Mesendoderm (in vitro differentiated cells): ENCODE measurements at regions not wholly inside any gene's neighbourhood (a gene's known extent, or its start where the extent isn't known, plus 50 kb on each side); places are given as distances from the start of the nearest gene placed in this dataset.

Experiments used
- DNase-seq: peaks from one replicate; pipeline ENCODE4 v3.0.0; 2013
- H2AK5ac ChIP-seq: 2 replicates; pipeline ENCODE4 v1.6.1; 2013; ENCODE audit warnings: low read length, inconsistent platforms
- H2BK120ac ChIP-seq: 2 replicates; pipeline ENCODE4 v1.6.1; 2013; ENCODE audit warnings: low read depth, mild to moderate bottlenecking, low read length, moderate library complexity, mixed read lengths
- H2BK15ac ChIP-seq: replicated peaks from 2 replicates; pipeline ENCODE4 v1.6.1; 2013; ENCODE audit warnings: low read depth, mild to moderate bottlenecking, moderate library complexity
- H2BK5ac ChIP-seq: 2 replicates; pipeline ENCODE4 v1.6.1; 2013; ENCODE audit warnings: low read length, inconsistent platforms
- H3K18ac ChIP-seq: 2 replicates; pipeline ENCODE4 v1.6.1; 2013; ENCODE audit warnings: mild to moderate bottlenecking, low read length, mixed read lengths
- H3K23ac ChIP-seq: one replicate; pipeline ENCODE4 v1.6.1; 2013; ENCODE audit warnings: low read length
- H3K27ac ChIP-seq: 2 replicates; pipeline ENCODE4 v1.5.1; 2013; ENCODE audit warnings: low read depth, mild to moderate bottlenecking, inconsistent platforms, low read length, moderate library complexity
- H3K27me3 ChIP-seq: 2 replicates; pipeline ENCODE4 v1.6.1; 2013; ENCODE audit warnings: low read length, control low read depth, mild to moderate bottlenecking, inconsistent platforms; ENCODE audit not compliant: insufficient read depth, poor library complexity
- H3K36me3 ChIP-seq: 2 replicates; pipeline ENCODE4 v1.6.1; 2013; ENCODE audit warnings: low read length, inconsistent platforms; ENCODE audit not compliant: control insufficient read depth, insufficient read depth
- H3K4ac ChIP-seq: one replicate; pipeline ENCODE4 v1.6.1; 2013; ENCODE audit warnings: low read depth, mild to moderate bottlenecking, low read length, moderate library complexity
- H3K4me1 ChIP-seq: 2 replicates; pipeline ENCODE4 v1.6.1; 2013; ENCODE audit warnings: low read depth, low read length, inconsistent platforms; ENCODE audit not compliant: control insufficient read depth
- H3K4me2 ChIP-seq: 2 replicates; pipeline ENCODE4 v1.6.1; 2013; ENCODE audit warnings: low read length
- H3K4me3 ChIP-seq: 2 replicates; pipeline ENCODE4 v1.5.1; 2013; ENCODE audit warnings: mild to moderate bottlenecking, low read length
- H3K56ac ChIP-seq: one replicate; pipeline ENCODE4 v1.6.1; 2013; ENCODE audit warnings: low read length
- H3K79me1 ChIP-seq: 2 replicates; pipeline ENCODE4 v1.6.1; 2013; ENCODE audit warnings: low read length, inconsistent platforms
- H3K79me2 ChIP-seq: 2 replicates; pipeline ENCODE4 v1.6.1; 2013; ENCODE audit warnings: mild to moderate bottlenecking, low read length; ENCODE audit not compliant: control insufficient read depth, insufficient read depth
- H3K9ac ChIP-seq: 2 replicates; pipeline ENCODE4 v1.6.1; 2013; ENCODE audit warnings: low read length, inconsistent platforms
- H4K5ac ChIP-seq: one replicate; pipeline ENCODE4 v1.6.1; 2013; ENCODE audit warnings: low read length
- H4K8ac ChIP-seq: one replicate; pipeline ENCODE4 v1.6.1; 2013; ENCODE audit warnings: low read depth, mild to moderate bottlenecking, control low read depth, low read length, moderate library complexity
- WGBS: extraction: QIAGEN DNeasy Blood & Tissue Kit; methylation state at CpG from one replicate; pipeline ENCODE4 v1.1.7; 2013; ENCODE audit warnings: low lambda C conversion rate, missing lambda C conversion rate; ENCODE audit not compliant: insufficient coverage; ENCODE audit errors: extremely low coverage; 5-methylcytosine and 5-hydroxymethylcytosine counted together

GRCh38 chr2:173596244-173596643 lies 241.6 kb downstream of the CDCA7 start:
- H2BK15ac ChIP-seq = no peak overlapping the region
- H3K4ac ChIP-seq = no peak overlapping the region
- H3K27me3 ChIP-seq = no peaks in the 10 kb centered on the region
- H3K79me2 ChIP-seq = no peaks in the 10 kb centered on the region
- H3K4me2 ChIP-seq = no peak overlapping the region
- no peaks in the 10 kb centered on the region for H3K36me3 ChIP-seq
- H3K4me3 ChIP-seq = no peak overlapping the region
- H3K9ac ChIP-seq = no peak overlapping the region
- no peak overlapping the region for H4K8ac ChIP-seq
- H3K4me1 ChIP-seq = no peaks in the 10 kb centered on the region
- no peak overlapping the region for H3K18ac ChIP-seq
- no peak for DNase-seq
- H3K27ac ChIP-seq = no peak overlapping the region
- no peaks in the 10 kb centered on the region for H3K79me1 ChIP-seq
- no peak overlapping the region for H3K56ac ChIP-seq
- H2BK5ac ChIP-seq = no peak overlapping the region
- no peak overlapping the region for H4K5ac ChIP-seq
- H2BK120ac ChIP-seq = no peak overlapping the region
- no peak overlapping the region for H2AK5ac ChIP-seq
- H3K23ac ChIP-seq = no peak overlapping the region

GRCh38 chr2:173598525-173598924 lies 243.9 kb downstream of the CDCA7 start:
- Histone ChIP-seq H3K79me1 (no peaks in the 10 kb centered on the region), H3K4me3 (no peak overlapping the region), H2AK5ac (no peak overlapping the region), H3K9ac (no peak overlapping the region), H3K23ac (no peak overlapping the region), H3K27me3 (no peaks in the 10 kb centered on the region), H3K79me2 (no peaks in the 10 kb centered on the region), H3K4me2 (no peak overlapping the region), H3K56ac (no peak overlapping the region), H2BK5ac (no peak overlapping the region), H4K5ac (no peak overlapping the region), H3K4ac (no peak overlapping the region), H2BK15ac (no peak overlapping the region), H3K36me3 (no peaks in the 10 kb centered on the region), H3K4me1 (no peaks in the 10 kb centered on the region), H3K18ac (no peak overlapping the region), H2BK120ac (no peak overlapping the region), H3K27ac (no peak overlapping the region), H4K8ac (no peak overlapping the region)
- DNase-seq = no peak

GRCh38 chr2:173599821-173600359 lies 245.2 kb downstream of the CDCA7 start:
- Histone ChIP-seq H3K27ac (no peak overlapping the region), H3K79me1 (no peaks in the 10 kb centered on the region), H3K56ac (no peak overlapping the region), H3K36me3 (no peaks in the 10 kb centered on the region), H3K23ac (no peak overlapping the region), H3K4me3 (no peak overlapping the region), H3K27me3 (no peaks in the 10 kb centered on the region), H3K9ac (no peak overlapping the region), H3K4me1 (no peaks in the 10 kb centered on the region), H2BK5ac (no peak overlapping the region), H3K4ac (no peak overlapping the region), H3K4me2 (no peak overlapping the region), H3K18ac (no peak overlapping the region), H3K79me2 (no peaks in the 10 kb centered on the region), H4K8ac (no peak overlapping the region), H4K5ac (no peak overlapping the region), H2BK120ac (no peak overlapping the region), H2BK15ac (no peak overlapping the region), H2AK5ac (no peak overlapping the region)
- WGBS = no CpG with 5 or more reads among the region's 5 CpGs
- DNase-seq = no peak

GRCh38 chr2:173602153-173602795 lies 247.6 kb downstream of the CDCA7 start:
- Histone ChIP-seq H3K18ac (no peak overlapping the region), H3K27me3 (no peaks in the 10 kb centered on the region), H3K9ac (no peak overlapping the region), H2BK5ac (no peak overlapping the region), H2AK5ac (no peak overlapping the region), H3K36me3 (no peaks in the 10 kb centered on the region), H3K27ac (no peak overlapping the region), H3K56ac (no peak overlapping the region), H3K4me1 (no peaks in the 10 kb centered on the region), H3K23ac (no peak overlapping the region), H2BK120ac (no peak overlapping the region), H2BK15ac (no peak overlapping the region), H3K4ac (no peak overlapping the region), H4K8ac (no peak overlapping the region), H3K4me3 (no peak overlapping the region), H3K79me1 (no peaks in the 10 kb centered on the region), H3K79me2 (no peaks in the 10 kb centered on the region), H4K5ac (no peak overlapping the region), H3K4me2 (no peak overlapping the region)
- no peak for DNase-seq
- WGBS = no CpG with 5 or more reads among the region's 6 CpGs

GRCh38 chr2:173605994-173606393 lies 251.3 kb downstream of the CDCA7 start:
- no peaks in the 10 kb centered on the region for H3K79me1 ChIP-seq
- no CpG with 5 or more reads among the region's 1 CpG for WGBS
- no peaks in the 10 kb centered on the region for H3K36me3 ChIP-seq
- H2BK5ac ChIP-seq = no peak overlapping the region
- DNase-seq = no peak
- no peaks in the 10 kb centered on the region for H3K27me3 ChIP-seq
- no peak overlapping the region for H4K5ac ChIP-seq
- H3K56ac ChIP-seq = no peak overlapping the region
- H2AK5ac ChIP-seq = no peak overlapping the region
- H2BK120ac ChIP-seq = no peak overlapping the region
- H3K4me1 ChIP-seq = no peaks in the 10 kb centered on the region
- H4K8ac ChIP-seq = no peak overlapping the region
- H3K79me2 ChIP-seq = no peaks in the 10 kb centered on the region
- H2BK15ac ChIP-seq = no peak overlapping the region
- no peak overlapping the region for H3K4me2 ChIP-seq
- no peak overlapping the region for H3K4ac ChIP-seq
- H3K18ac ChIP-seq = no peak overlapping the region
- no peak overlapping the region for H3K9ac ChIP-seq
- no peak overlapping the region for H3K27ac ChIP-seq
- H3K4me3 ChIP-seq = no peak overlapping the region
- H3K23ac ChIP-seq = no peak overlapping the region

- H3K18ac ChIP-seq = no peak overlapping the region
- no peaks in the 10 kb centered on the region for H3K79me2 ChIP-seq
- no peak overlapping the region for H2BK120ac ChIP-seq
- no peak overlapping the region for H2BK15ac ChIP-seq
- no peak overlapping the region for H4K5ac ChIP-seq
- no peak overlapping the region for H3K4me3 ChIP-seq
- H2BK5ac ChIP-seq = no peak overlapping the region
- no peaks in the 10 kb centered on the region for H3K4me1 ChIP-seq
- H4K8ac ChIP-seq = no peak overlapping the region
- H3K4ac ChIP-seq = no peak overlapping the region
- H3K56ac ChIP-seq = no peak overlapping the region
- WGBS = no CpG with 5 or more reads among the region's 5 CpGs
- no peak overlapping the region for H2AK5ac ChIP-seq
- H3K9ac ChIP-seq = no peak overlapping the region
- H3K27ac ChIP-seq = no peak overlapping the region
- H3K79me1 ChIP-seq = no peaks in the 10 kb centered on the region
- H3K23ac ChIP-seq = no peak overlapping the region
- H3K27me3 ChIP-seq = no peaks in the 10 kb centered on the region
- DNase-seq = no peak
- no peak overlapping the region for H3K4me2 ChIP-seq
- H3K36me3 ChIP-seq = no peaks in the 10 kb centered on the region
Measured at GRCh38 chr2:173606619-173607248, 252.1 kb downstream of the CDCA7 start.
